MM.1S (cell line): ENCODE measurements at regions not wholly inside any gene's neighbourhood (a gene's known extent, or its start where the extent isn't known, plus 50 kb on each side); places are given as distances from the start of the nearest gene placed in this dataset.

Experiments used
- DNase-seq: peaks from one replicate; pipeline ENCODE4 v3.0.0-alpha.2; 2015
- H2AFZ ChIP-seq: fragments of 300-600 bp; sonication (generic); 2 replicates; pipeline ENCODE4 v1.6.0; 2016; ENCODE audit warnings: antibody characterized with exemption, low read length
- H3F3A ChIP-seq: fragments of 300-600 bp; sonication (generic); 2 replicates; pipeline ENCODE4 v1.6.1; 2016; ENCODE audit warnings: mild to moderate bottlenecking, antibody characterized with exemption, low read length, moderate library complexity, mixed read lengths; ENCODE audit not compliant: insufficient read depth
- H3K27ac ChIP-seq: fragments of 300-600 bp; sonication (generic); 2 replicates; pipeline ENCODE4 v1.5.1; 2016; ENCODE audit warnings: mild to moderate bottlenecking, low read length
- H3K27me3 ChIP-seq: fragments of 300-600 bp; sonication (generic); replicated peaks from 2 replicates; pipeline ENCODE4 v1.6.0; 2016; ENCODE audit warnings: low read length; ENCODE audit not compliant: insufficient read depth
- H3K36me3 ChIP-seq: fragments of 300-600 bp; sonication (generic); replicated peaks from 2 replicates; pipeline ENCODE4 v1.6.1; 2016; ENCODE audit warnings: mild to moderate bottlenecking, low read length, mixed read lengths; ENCODE audit not compliant: insufficient read depth
- H3K4me1 ChIP-seq: fragments of 300-600 bp; sonication (generic); 2 replicates; pipeline ENCODE4 v1.6.1; 2016; ENCODE audit warnings: low read length, mixed read lengths
- H3K4me2 ChIP-seq: fragments of 300-600 bp; sonication (generic); 2 replicates; pipeline ENCODE4 v1.6.0; 2016; ENCODE audit warnings: low read depth, low read length
- H3K4me3 ChIP-seq: fragments of 300-600 bp; sonication (generic); 2 replicates; pipeline ENCODE4 v1.5.1; 2016; ENCODE audit warnings: low read length, mixed read lengths
- H3K79me2 ChIP-seq: fragments of 300-600 bp; sonication (generic); 2 replicates; pipeline ENCODE4 v1.6.1; 2016; ENCODE audit warnings: mixed run types, low read length, mixed read lengths
- H3K9ac ChIP-seq: fragments of 300-600 bp; sonication (generic); 2 replicates; pipeline ENCODE4 v1.6.1; 2016; ENCODE audit warnings: low read length, mixed read lengths
- H3K9me2 ChIP-seq: fragments of 300-600 bp; sonication (generic); replicated peaks from 2 replicates; pipeline ENCODE4 v1.6.1; 2016; ENCODE audit warnings: mild to moderate bottlenecking, low read length, mixed read lengths; ENCODE audit not compliant: insufficient read depth
- H3K9me3 ChIP-seq: fragments of 300-600 bp; sonication (generic); replicated peaks from 2 replicates; pipeline ENCODE4 v1.6.1; 2016; ENCODE audit warnings: mild to moderate bottlenecking, low read length, mixed read lengths; ENCODE audit not compliant: insufficient read depth
- H4K20me1 ChIP-seq: fragments of 300-600 bp; sonication (generic); 2 replicates; pipeline ENCODE4 v1.6.1; 2016; ENCODE audit warnings: mild to moderate bottlenecking, low read length, moderate library complexity, mixed read lengths; ENCODE audit not compliant: insufficient read depth
- EZH2 ChIP-seq: fragments of 300-600 bp; sonication (generic); optimal IDR thresholded peaks from 2 replicates; pipeline ENCODE3; 2017; ENCODE audit warnings: low read depth, mild to moderate bottlenecking, antibody characterized with exemption, low read length, mixed read lengths
- EZH2phosphoT487 ChIP-seq: fragments of 300-600 bp; sonication (generic); IDR thresholded peaks from 2 replicates; pipeline ENCODE4 v1.6.1; 2018; ENCODE audit warnings: antibody characterized with exemption, low read length
- TF ChIP-seq, protein P1 (sequence below): fragments of 300-600 bp; sonication (generic); IDR thresholded peaks from 2 replicates; pipeline ENCODE4 v1.5.1; 2016; ENCODE audit warnings: antibody characterized with exemption, low read length, mixed read lengths

DNA sequence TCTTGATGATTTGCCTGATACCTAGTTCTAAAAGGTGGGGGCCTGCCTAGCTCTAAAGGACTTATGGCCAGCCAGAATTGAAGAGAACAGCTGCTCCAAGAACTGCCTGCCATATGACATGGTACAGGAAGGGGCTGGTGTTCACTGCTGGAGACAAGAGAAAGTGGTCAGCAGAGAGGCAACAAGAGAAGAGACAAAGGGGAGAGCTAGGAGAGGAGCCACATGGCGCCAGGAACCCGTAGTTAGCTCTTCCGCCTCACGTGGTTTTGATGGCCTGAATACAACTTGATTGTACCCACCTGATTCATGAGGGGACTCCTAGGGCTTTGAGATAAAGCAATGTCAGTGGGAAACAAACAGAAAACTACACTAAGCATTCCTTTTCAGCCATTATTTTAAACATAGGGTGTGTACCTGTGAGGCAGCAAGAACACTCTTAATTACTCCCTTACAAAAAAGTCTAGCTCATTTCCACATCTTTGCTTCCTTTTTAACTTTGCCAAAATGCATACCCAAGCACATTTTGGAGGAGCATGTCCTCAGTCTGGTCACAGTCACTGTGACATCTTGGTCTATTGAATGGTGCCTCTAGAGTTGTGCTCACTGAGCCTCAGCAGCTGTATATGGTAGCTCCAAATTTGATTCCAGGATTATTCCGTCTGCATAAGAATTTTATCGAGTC, 71.6 kb downstream of the CCDC71L start:
- Histone ChIP-seq H3K4me2 (no peak overlapping the region), H4K20me1 (no peaks in the 10 kb centered on the region), H2AFZ (no peak overlapping the region), H3K4me1 (peaks cover 12% of the 10 kb centered on the region; the same call in 1 of the 2 replicates), H3F3A (no peaks in the 10 kb centered on the region), H3K9me3 (no peaks in the 10 kb centered on the region), H3K9me2 (no peaks in the 10 kb centered on the region), H3K27me3 (no peaks in the 10 kb centered on the region), H3K36me3 (no peaks in the 10 kb centered on the region), H3K79me2 (no peaks in the 10 kb centered on the region), H3K9ac (no peak overlapping the region), H3K27ac (no peak overlapping the region), H3K4me3 (no peak overlapping the region)
- no peak for DNase-seq
- TF ChIP-seq EZH2 (no peak), EZH2phosphoT487 (no peak)
- TF ChIP-seq, protein P1, sequence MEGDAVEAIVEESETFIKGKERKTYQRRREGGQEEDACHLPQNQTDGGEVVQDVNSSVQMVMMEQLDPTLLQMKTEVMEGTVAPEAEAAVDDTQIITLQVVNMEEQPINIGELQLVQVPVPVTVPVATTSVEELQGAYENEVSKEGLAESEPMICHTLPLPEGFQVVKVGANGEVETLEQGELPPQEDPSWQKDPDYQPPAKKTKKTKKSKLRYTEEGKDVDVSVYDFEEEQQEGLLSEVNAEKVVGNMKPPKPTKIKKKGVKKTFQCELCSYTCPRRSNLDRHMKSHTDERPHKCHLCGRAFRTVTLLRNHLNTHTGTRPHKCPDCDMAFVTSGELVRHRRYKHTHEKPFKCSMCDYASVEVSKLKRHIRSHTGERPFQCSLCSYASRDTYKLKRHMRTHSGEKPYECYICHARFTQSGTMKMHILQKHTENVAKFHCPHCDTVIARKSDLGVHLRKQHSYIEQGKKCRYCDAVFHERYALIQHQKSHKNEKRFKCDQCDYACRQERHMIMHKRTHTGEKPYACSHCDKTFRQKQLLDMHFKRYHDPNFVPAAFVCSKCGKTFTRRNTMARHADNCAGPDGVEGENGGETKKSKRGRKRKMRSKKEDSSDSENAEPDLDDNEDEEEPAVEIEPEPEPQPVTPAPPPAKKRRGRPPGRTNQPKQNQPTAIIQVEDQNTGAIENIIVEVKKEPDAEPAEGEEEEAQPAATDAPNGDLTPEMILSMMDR = no peak

- Histone ChIP-seq H4K20me1 (no peaks in the 10 kb centered on the region), H3K27ac (no peak overlapping the region), H3K9me3 (no peaks in the 10 kb centered on the region), H3K4me1 (peaks cover 12% of the 10 kb centered on the region; the same call in 1 of the 2 replicates), H3K36me3 (no peaks in the 10 kb centered on the region), H3K4me3 (no peak overlapping the region), H2AFZ (no peak overlapping the region), H3K27me3 (no peaks in the 10 kb centered on the region), H3F3A (no peaks in the 10 kb centered on the region), H3K4me2 (no peak overlapping the region), H3K9ac (no peak overlapping the region), H3K9me2 (no peaks in the 10 kb centered on the region), H3K79me2 (no peaks in the 10 kb centered on the region)
- TF ChIP-seq EZH2 = no peak
- TF ChIP-seq, protein P1 = no peak
- no peak for TF ChIP-seq EZH2phosphoT487
- no peak for DNase-seq
These were observed 72.3 kb downstream of the CCDC71L start for GRCh38 chr7:106588422-106589197.

- no peaks in the 10 kb centered on the region for H3K9me2 ChIP-seq
- H3K27me3 ChIP-seq = no peaks in the 10 kb centered on the region
- no peaks in the 10 kb centered on the region for H3F3A ChIP-seq
- no peak overlapping the region for H3K27ac ChIP-seq
- no peaks in the 10 kb centered on the region for H4K20me1 ChIP-seq
- DNase-seq = no peak
- no peak for TF ChIP-seq EZH2phosphoT487
- TF ChIP-seq, protein P1 = no peak
- no peak for TF ChIP-seq EZH2
- no peaks in the 10 kb centered on the region for H3K9me3 ChIP-seq
- no peaks in the 10 kb centered on the region for H3K36me3 ChIP-seq
- no peak overlapping the region for H3K9ac ChIP-seq
- H3K79me2 ChIP-seq = no peaks in the 10 kb centered on the region
- no peak overlapping the region for H2AFZ ChIP-seq
- no peak overlapping the region for H3K4me2 ChIP-seq
- H3K4me1 ChIP-seq = no peaks in the 10 kb centered on the region
- no peak overlapping the region for H3K4me3 ChIP-seq
These were observed 75.8 kb downstream of the CCDC71L start for GRCh38 chr7:106584914-106585759.
